ENCODE measurements at regions not wholly inside any gene's neighbourhood (a gene's known extent, or its start where the extent isn't known, plus 50 kb on each side); places are given as distances from the start of the nearest gene placed in this dataset.

- no peak for DNase-seq
These were observed 392.5 kb downstream of the TMEM167A start for GRCh38 chr5:82684659-82685058.

GRCh38 chr5:82684165-82684564, 393.0 kb downstream of the TMEM167A start:
- DNase-seq: no peak

- DNase-seq: no peak
These were observed 397.5 kb downstream of the TMEM167A start for GRCh38 chr5:82679660-82680059.

GRCh38 chr5:82676661-82677060, 398.5 kb upstream of the RPS23 start:
- no peak for DNase-seq

- no peak for DNase-seq
These were observed 396.5 kb upstream of the RPS23 start for GRCh38 chr5:82674671-82675070.

GRCh38 chr5:82673057-82673809, 395.1 kb upstream of the RPS23 start:
- DNase-seq: no peak

GRCh38 chr5:82670692-82671091, 392.5 kb upstream of the RPS23 start:
- DNase-seq: no peak

- no peak for DNase-seq
These were observed 391.6 kb upstream of the RPS23 start for GRCh38 chr5:82669720-82670119.

- DNase-seq: no peak
These were observed 388.2 kb upstream of the RPS23 start for GRCh38 chr5:82666312-82666711.

- DNase-seq: no peak
These were observed 386.6 kb upstream of the RPS23 start for GRCh38 chr5:82664732-82665131.

GRCh38 chr5:82663225-82663624, 385.1 kb upstream of the RPS23 start:
- no peak for DNase-seq

- DNase-seq: no peak
These were observed 384.2 kb upstream of the RPS23 start for GRCh38 chr5:82662340-82662739.

GRCh38 chr5:82661933-82662332, 383.8 kb upstream of the RPS23 start:
- no peak for DNase-seq

- no peak for DNase-seq
These were observed 383.3 kb upstream of the RPS23 start for GRCh38 chr5:82661462-82661861.

GRCh38 chr5:82659115-82659514, 381.0 kb upstream of the RPS23 start:
- no peak for DNase-seq

GRCh38 chr5:82657033-82657699, 379.0 kb upstream of the RPS23 start:
- DNase-seq: no peak

GRCh38 chr5:82656341-82656761, 378.2 kb upstream of the RPS23 start:
- DNase-seq: no peak

GRCh38 chr5:82655078-82655477, 376.9 kb upstream of the RPS23 start:
- DNase-seq: no peak

GRCh38 chr5:82649943-82650342, 371.8 kb upstream of the RPS23 start:
- no peak for DNase-seq

- no peak for DNase-seq
These were observed 366.6 kb upstream of the RPS23 start for GRCh38 chr5:82644766-82645165.

- no peak for DNase-seq
These were observed 366.1 kb upstream of the RPS23 start for GRCh38 chr5:82644229-82644628.

- DNase-seq: no peak
These were observed 364.2 kb upstream of the RPS23 start for GRCh38 chr5:82642313-82642712.

GRCh38 chr5:82641331-82642003, 363.3 kb upstream of the RPS23 start:
- DNase-seq: peak; percentile 70

GRCh38 chr5:82640916-82641315, 362.8 kb upstream of the RPS23 start:
- no peak for DNase-seq
